ENCODE measurements at regions not wholly inside any gene's neighbourhood (a gene's known extent, or its start where the extent isn't known, plus 50 kb on each side); places are given as distances from the start of the nearest gene placed in this dataset.

DNA sequence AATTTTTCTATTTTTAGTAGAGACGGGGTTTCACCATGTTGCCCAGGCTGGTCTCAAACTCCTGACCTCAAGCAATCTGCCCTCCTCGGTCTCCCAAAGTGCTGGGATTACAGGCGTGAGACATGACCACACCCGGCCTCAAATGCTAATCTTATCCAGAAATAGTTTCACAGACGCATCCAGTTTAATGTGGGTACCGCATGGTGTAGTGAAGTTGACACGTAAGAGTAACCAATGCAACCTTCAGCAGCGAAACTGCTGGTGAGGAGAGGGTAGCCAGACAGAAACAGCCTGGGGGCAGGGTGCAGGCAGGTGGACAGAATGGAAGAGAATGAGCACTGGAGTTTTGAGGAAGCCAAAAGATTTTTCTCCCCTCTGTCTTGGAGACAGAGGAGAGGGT is 63.5 kb upstream of the FAM180A start:
- TF ChIP-seq, protein P1, sequence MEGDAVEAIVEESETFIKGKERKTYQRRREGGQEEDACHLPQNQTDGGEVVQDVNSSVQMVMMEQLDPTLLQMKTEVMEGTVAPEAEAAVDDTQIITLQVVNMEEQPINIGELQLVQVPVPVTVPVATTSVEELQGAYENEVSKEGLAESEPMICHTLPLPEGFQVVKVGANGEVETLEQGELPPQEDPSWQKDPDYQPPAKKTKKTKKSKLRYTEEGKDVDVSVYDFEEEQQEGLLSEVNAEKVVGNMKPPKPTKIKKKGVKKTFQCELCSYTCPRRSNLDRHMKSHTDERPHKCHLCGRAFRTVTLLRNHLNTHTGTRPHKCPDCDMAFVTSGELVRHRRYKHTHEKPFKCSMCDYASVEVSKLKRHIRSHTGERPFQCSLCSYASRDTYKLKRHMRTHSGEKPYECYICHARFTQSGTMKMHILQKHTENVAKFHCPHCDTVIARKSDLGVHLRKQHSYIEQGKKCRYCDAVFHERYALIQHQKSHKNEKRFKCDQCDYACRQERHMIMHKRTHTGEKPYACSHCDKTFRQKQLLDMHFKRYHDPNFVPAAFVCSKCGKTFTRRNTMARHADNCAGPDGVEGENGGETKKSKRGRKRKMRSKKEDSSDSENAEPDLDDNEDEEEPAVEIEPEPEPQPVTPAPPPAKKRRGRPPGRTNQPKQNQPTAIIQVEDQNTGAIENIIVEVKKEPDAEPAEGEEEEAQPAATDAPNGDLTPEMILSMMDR (conservative IDR thresholded peaks at IDR 0.05; ENCODE audit: low read length) = no peak
- TF ChIP-seq EZH2phosphoT487 (IDR thresholded peaks at IDR 0.05; ENCODE audit: borderline replicate concordance, low read depth, low read length) = no peak
- no TSS peak for BruUV-seq (replicated peaks)
- Histone ChIP-seq H3K9me2 (ENCODE audit: insufficient read depth, low read length) (no peaks in the 10 kb centered on the region), H3K36me3 (ENCODE audit: insufficient read depth, low read length) (no peaks in the 10 kb centered on the region), H3K9me3 (ENCODE audit: low read length) (no peaks in the 10 kb centered on the region), H3K27ac (ENCODE audit: low read depth, low read length, poor library complexity, severe bottlenecking) (no peak overlapping the region), H4K20me1 (ENCODE audit: insufficient read depth, low read length) (no peaks in the 10 kb centered on the region), H3K4me3 (ENCODE audit: low read depth, low read length, poor library complexity, severe bottlenecking) (no peak overlapping the region), H3K4me1 (ENCODE audit: insufficient read depth, low read length, poor library complexity, severe bottlenecking) (no peaks in the 10 kb centered on the region), H3K4me2 (ENCODE audit: low read length) (no peak overlapping the region), H2AFZ (ENCODE audit: low read length) (no peak overlapping the region), H3K79me2 (ENCODE audit: insufficient read depth, low read depth, low read length) (no peaks in the 10 kb centered on the region)
- ChIA-PET POLR2A (no interaction called here), CTCF (ENCODE audit: unreplicated experiment) (no interaction called here)
- intact Hi-C loops (cut with micrococcal nuclease; ENCODE audit: unreplicated experiment) = no loop called here
- no peak for DNase-seq (ENCODE audit: low spot score)

DNA sequence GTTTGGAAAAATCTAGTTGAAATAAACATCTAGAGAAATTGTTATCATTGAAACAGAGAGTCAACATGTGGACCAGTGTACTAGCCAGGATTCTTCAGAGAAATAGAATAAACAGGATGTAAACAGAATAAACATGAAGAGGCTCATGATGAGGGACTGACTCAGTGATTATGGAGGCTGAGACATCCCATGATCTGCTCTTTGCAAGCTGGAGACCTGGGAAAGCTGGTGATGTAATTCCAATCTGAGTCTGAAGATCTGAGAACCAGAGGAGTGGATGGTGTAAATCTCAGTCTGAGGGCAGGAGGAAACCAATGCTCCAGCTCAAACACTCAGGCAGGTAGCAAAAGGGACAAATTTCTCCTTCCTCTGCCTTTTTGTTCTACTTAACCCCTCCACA is 62.9 kb upstream of the FAM180A start:
- Histone ChIP-seq H3K4me2 (ENCODE audit: low read length) (no peak overlapping the region), H3K36me3 (ENCODE audit: insufficient read depth, low read length) (no peaks in the 10 kb centered on the region), H3K27ac (ENCODE audit: low read depth, low read length, poor library complexity, severe bottlenecking) (no peak overlapping the region), H3K4me3 (ENCODE audit: low read depth, low read length, poor library complexity, severe bottlenecking) (no peak overlapping the region), H2AFZ (ENCODE audit: low read length) (no peak overlapping the region), H3K4me1 (ENCODE audit: insufficient read depth, low read length, poor library complexity, severe bottlenecking) (no peaks in the 10 kb centered on the region), H4K20me1 (ENCODE audit: insufficient read depth, low read length) (no peaks in the 10 kb centered on the region), H3K9me2 (ENCODE audit: insufficient read depth, low read length) (no peaks in the 10 kb centered on the region), H3K79me2 (ENCODE audit: insufficient read depth, low read depth, low read length) (no peaks in the 10 kb centered on the region), H3K9me3 (ENCODE audit: low read length) (no peaks in the 10 kb centered on the region)
- no peak for DNase-seq (ENCODE audit: low spot score)
- intact Hi-C loops (cut with micrococcal nuclease; ENCODE audit: unreplicated experiment) = no loop called here
- ChIA-PET POLR2A (interaction anchor here (0.7 to 1.1 kb wide), 3 partner anchors 21 to 333 kb away, joined by 3 to 4 read pairs (median 3); no protein-coding TSS in a partner anchor), CTCF (ENCODE audit: unreplicated experiment) (no interaction called here)
- no TSS peak for BruUV-seq (replicated peaks)
- TF ChIP-seq EZH2phosphoT487 (IDR thresholded peaks at IDR 0.05; ENCODE audit: borderline replicate concordance, low read depth, low read length) = no peak
- TF ChIP-seq, protein P1 (conservative IDR thresholded peaks at IDR 0.05; ENCODE audit: low read length) = no peak

DNA sequence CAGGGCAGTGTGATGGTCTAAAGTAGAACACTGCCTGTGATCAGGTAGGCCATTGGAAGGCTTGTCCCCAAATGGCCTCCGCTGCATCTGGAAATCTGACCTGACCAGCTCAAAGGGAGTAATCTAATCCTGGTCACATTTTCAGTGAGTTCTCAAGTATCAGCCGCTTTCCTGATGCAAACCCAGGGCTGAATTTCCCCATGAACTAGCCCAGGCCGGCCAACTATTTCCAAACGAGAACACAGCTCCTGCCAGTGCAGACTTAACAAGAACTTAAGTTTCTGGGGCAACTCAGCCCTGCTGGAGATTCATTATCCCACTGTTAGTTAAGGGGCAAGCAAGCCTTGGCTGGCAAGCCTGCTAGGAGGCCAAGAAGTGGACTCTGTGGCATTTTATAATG is 59.6 kb upstream of the FAM180A start:
- no peak overlapping the region for H3K27ac ChIP-seq (ENCODE audit: low read depth, low read length, poor library complexity, severe bottlenecking)
- no peak for DNase-seq (ENCODE audit: low spot score)
- ChIA-PET POLR2A (interaction anchor here (0.6 kb wide), 1 partner anchor 573 kb away, joined by 3 read pairs; no protein-coding TSS in a partner anchor), CTCF (ENCODE audit: unreplicated experiment) (no interaction called here)
- no peak overlapping the region for H3K4me3 ChIP-seq (ENCODE audit: low read depth, low read length, poor library complexity, severe bottlenecking)
- no peaks in the 10 kb centered on the region for H3K9me3 ChIP-seq (ENCODE audit: low read length)
- no peaks in the 10 kb centered on the region for H3K79me2 ChIP-seq (ENCODE audit: insufficient read depth, low read depth, low read length)
- no peak overlapping the region for H2AFZ ChIP-seq (ENCODE audit: low read length)
- intact Hi-C loops (cut with micrococcal nuclease; ENCODE audit: unreplicated experiment) = loop anchor here (10.0 kb wide), 1 partner anchor 1647 kb away; no protein-coding TSS in a partner anchor
- TF ChIP-seq, protein P1 (conservative IDR thresholded peaks at IDR 0.05; ENCODE audit: low read length) = no peak
- no peak for TF ChIP-seq EZH2phosphoT487 (IDR thresholded peaks at IDR 0.05; ENCODE audit: borderline replicate concordance, low read depth, low read length)
- H3K4me2 ChIP-seq (ENCODE audit: low read length) = no peak overlapping the region
- no peaks in the 10 kb centered on the region for H3K36me3 ChIP-seq (ENCODE audit: insufficient read depth, low read length)
- no peaks in the 10 kb centered on the region for H3K9me2 ChIP-seq (ENCODE audit: insufficient read depth, low read length)
- no TSS peak for BruUV-seq (replicated peaks)
- no peaks in the 10 kb centered on the region for H4K20me1 ChIP-seq (ENCODE audit: insufficient read depth, low read length)
- no peaks in the 10 kb centered on the region for H3K4me1 ChIP-seq (ENCODE audit: insufficient read depth, low read length, poor library complexity, severe bottlenecking)

All from OCI-LY7 (cell line).